ENCODE measurements at regions not wholly inside any gene's neighbourhood (a gene's known extent, or its start where the extent isn't known, plus 50 kb on each side); places are given as distances from the start of the nearest gene placed in this dataset.

DNA sequence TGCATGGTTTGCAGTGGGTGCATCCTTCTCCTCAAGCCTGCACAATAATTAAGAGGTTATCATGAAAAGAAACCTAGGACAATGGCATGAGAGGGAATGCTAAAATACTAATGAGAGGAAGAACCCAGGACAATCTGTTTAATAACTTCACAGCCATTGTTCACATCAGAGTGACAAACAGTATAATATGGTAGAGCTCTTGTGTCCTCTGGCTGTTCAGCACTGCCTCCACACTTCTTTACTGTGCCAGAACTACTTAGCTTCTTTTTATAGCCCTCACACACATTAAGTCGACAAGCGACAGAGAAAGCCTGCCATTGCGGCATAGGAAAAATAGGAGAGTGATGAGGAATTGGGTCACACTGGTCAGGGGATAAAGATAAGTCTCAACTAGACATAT lies 65.0 kb upstream of the MEIS2 start:
- intact Hi-C loops (cut with micrococcal nuclease; ENCODE audit: unreplicated experiment) (no loop called here), in situ Hi-C loops (cut with HindIII; ENCODE audit: low pct_unique_long_range_greater_than_20kb, low sequenced_read_pairs) (no loop called here)
- no peaks in the 10 kb centered on the region for H3K4me1 ChIP-seq (ENCODE audit: control insufficient read depth, insufficient read depth, low read length)
- TF ChIP-seq, protein P1, sequence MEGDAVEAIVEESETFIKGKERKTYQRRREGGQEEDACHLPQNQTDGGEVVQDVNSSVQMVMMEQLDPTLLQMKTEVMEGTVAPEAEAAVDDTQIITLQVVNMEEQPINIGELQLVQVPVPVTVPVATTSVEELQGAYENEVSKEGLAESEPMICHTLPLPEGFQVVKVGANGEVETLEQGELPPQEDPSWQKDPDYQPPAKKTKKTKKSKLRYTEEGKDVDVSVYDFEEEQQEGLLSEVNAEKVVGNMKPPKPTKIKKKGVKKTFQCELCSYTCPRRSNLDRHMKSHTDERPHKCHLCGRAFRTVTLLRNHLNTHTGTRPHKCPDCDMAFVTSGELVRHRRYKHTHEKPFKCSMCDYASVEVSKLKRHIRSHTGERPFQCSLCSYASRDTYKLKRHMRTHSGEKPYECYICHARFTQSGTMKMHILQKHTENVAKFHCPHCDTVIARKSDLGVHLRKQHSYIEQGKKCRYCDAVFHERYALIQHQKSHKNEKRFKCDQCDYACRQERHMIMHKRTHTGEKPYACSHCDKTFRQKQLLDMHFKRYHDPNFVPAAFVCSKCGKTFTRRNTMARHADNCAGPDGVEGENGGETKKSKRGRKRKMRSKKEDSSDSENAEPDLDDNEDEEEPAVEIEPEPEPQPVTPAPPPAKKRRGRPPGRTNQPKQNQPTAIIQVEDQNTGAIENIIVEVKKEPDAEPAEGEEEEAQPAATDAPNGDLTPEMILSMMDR (IDR thresholded peaks at IDR 0.05) = no peak
- TF ChIP-seq SIN3A (IDR thresholded peaks at IDR 0.05; ENCODE audit: borderline replicate concordance, insufficient read depth, low read depth, low read length) (no peak), TCF7L2 (IDR thresholded peaks at IDR 0.05; ENCODE audit: low read depth, low read length) (no peak), POLR2AphosphoS5 (IDR thresholded peaks at IDR 0.05; ENCODE audit: low read depth, low read length) (no peak)
- TF ChIP-seq, protein P2, sequence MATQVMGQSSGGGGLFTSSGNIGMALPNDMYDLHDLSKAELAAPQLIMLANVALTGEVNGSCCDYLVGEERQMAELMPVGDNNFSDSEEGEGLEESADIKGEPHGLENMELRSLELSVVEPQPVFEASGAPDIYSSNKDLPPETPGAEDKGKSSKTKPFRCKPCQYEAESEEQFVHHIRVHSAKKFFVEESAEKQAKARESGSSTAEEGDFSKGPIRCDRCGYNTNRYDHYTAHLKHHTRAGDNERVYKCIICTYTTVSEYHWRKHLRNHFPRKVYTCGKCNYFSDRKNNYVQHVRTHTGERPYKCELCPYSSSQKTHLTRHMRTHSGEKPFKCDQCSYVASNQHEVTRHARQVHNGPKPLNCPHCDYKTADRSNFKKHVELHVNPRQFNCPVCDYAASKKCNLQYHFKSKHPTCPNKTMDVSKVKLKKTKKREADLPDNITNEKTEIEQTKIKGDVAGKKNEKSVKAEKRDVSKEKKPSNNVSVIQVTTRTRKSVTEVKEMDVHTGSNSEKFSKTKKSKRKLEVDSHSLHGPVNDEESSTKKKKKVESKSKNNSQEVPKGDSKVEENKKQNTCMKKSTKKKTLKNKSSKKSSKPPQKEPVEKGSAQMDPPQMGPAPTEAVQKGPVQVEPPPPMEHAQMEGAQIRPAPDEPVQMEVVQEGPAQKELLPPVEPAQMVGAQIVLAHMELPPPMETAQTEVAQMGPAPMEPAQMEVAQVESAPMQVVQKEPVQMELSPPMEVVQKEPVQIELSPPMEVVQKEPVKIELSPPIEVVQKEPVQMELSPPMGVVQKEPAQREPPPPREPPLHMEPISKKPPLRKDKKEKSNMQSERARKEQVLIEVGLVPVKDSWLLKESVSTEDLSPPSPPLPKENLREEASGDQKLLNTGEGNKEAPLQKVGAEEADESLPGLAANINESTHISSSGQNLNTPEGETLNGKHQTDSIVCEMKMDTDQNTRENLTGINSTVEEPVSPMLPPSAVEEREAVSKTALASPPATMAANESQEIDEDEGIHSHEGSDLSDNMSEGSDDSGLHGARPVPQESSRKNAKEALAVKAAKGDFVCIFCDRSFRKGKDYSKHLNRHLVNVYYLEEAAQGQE (IDR thresholded peaks at IDR 0.05; ENCODE audit: insufficient read depth in 1 of 2, low read depth in 2 of 2, low read length in 1 of 2) = no peak
- CTCF ChIA-PET = no interaction called here
- POLR2A ChIA-PET = no interaction called here
- no TSS peak for BruUV-seq (replicated peaks)
- H3K27ac ChIP-seq (ENCODE audit: low read length) = no peak overlapping the region
- DNase-seq (ENCODE audit: low read depth, low spot score) (no peak), ATAC-seq (no peak)
- H3K4me3 ChIP-seq (ENCODE audit: low read depth in 2 of 2, low read length in 2 of 2) = no peak overlapping the region
- H3K36me3 ChIP-seq (ENCODE audit: control insufficient read depth, insufficient read depth, low read length) = no peaks in the 10 kb centered on the region
- H3K9me3 ChIP-seq (ENCODE audit: control insufficient read depth, insufficient read depth, low read depth, low read length) = no peaks in the 10 kb centered on the region
- no peaks in the 10 kb centered on the region for H3K27me3 ChIP-seq (ENCODE audit: control insufficient read depth, insufficient read depth, low read length)

DNA sequence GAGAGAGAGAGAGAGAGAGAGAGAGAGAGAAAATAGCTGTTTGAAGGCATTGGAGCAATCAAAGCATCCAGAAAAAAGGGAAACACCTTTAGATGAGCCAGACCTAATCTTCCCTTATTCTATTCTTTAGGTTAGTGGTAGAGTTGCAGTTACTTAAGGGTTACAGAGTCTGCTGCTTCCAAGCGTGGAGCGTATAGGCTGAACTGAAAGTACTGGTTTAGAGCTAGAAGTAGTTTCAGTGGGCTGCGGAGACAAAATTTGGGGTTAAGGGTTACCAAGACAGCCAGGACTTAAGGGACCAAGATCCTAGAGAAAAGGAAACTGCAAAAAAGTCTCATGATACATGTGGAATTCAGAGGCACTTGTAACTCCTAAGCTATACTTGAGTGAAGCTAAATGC lies 66.1 kb upstream of the MEIS2 start:
- Histone ChIP-seq H3K27ac (ENCODE audit: low read length) (no peak overlapping the region), H3K27me3 (ENCODE audit: control insufficient read depth, insufficient read depth, low read length) (no peaks in the 10 kb centered on the region), H3K9me3 (ENCODE audit: control insufficient read depth, insufficient read depth, low read depth, low read length) (no peaks in the 10 kb centered on the region), H3K36me3 (ENCODE audit: control insufficient read depth, insufficient read depth, low read length) (no peaks in the 10 kb centered on the region), H3K4me1 (ENCODE audit: control insufficient read depth, insufficient read depth, low read length) (no peaks in the 10 kb centered on the region), H3K4me3 (ENCODE audit: low read depth in 2 of 2, low read length in 2 of 2) (no peak overlapping the region)
- TF ChIP-seq SIN3A (IDR thresholded peaks at IDR 0.05; ENCODE audit: borderline replicate concordance, insufficient read depth, low read depth, low read length) (no peak), POLR2AphosphoS5 (IDR thresholded peaks at IDR 0.05; ENCODE audit: low read depth, low read length) (no peak), TCF7L2 (IDR thresholded peaks at IDR 0.05; ENCODE audit: low read depth, low read length) (no peak)
- TF ChIP-seq, protein P2 (IDR thresholded peaks at IDR 0.05; ENCODE audit: insufficient read depth in 1 of 2, low read depth in 2 of 2, low read length in 1 of 2) = no peak
- TF ChIP-seq, protein P1 (IDR thresholded peaks at IDR 0.05) = no peak
- in situ Hi-C loops (cut with HindIII; ENCODE audit: low pct_unique_long_range_greater_than_20kb, low sequenced_read_pairs) = no loop called here
- CTCF ChIA-PET = no interaction called here
- BruUV-seq (replicated peaks) = no TSS peak
- intact Hi-C loops (cut with micrococcal nuclease; ENCODE audit: unreplicated experiment) = no loop called here
- DNase-seq (ENCODE audit: low read depth, low spot score) (no peak), ATAC-seq (no peak)
- POLR2A ChIA-PET = no interaction called here

All from Panc1 (cell line).